Fibroblast of skin of abdomen (primary cell): ENCODE measurements at regions not wholly inside any gene's neighbourhood (a gene's known extent, or its start where the extent isn't known, plus 50 kb on each side); places are given as distances from the start of the nearest gene placed in this dataset.

Experiments
- DNase-seq: peaks from one replicate; pipeline ENCODE4 v3.0.0-alpha.2; 2013

GRCh38 chr6:109315341-109316110, 66.7 kb downstream of the CD164 start:
- DNase-seq = no peak

GRCh38 chr6:109314313-109314712, 68.0 kb downstream of the CD164 start:
- DNase-seq = no peak

GRCh38 chr6:109313139-109313538, 69.1 kb downstream of the CD164 start:
- DNase-seq = no peak

GRCh38 chr6:109311471-109311870, 70.8 kb downstream of the CD164 start:
- no peak for DNase-seq

- DNase-seq = no peak
Observed at GRCh38 chr6:109309917-109310316, 72.3 kb downstream of the CD164 start.

GRCh38 chr6:109308018-109308492, 74.2 kb downstream of the CD164 start:
- DNase-seq = peak; percentile 10

- no peak for DNase-seq
Observed at GRCh38 chr6:109306733-109307132, 75.5 kb downstream of the CD164 start.

- DNase-seq = no peak
Observed at GRCh38 chr6:109305028-109305427, 77.2 kb downstream of the CD164 start.

GRCh38 chr6:109304284-109305015, 77.8 kb downstream of the CD164 start:
- DNase-seq = no peak

- no peak for DNase-seq
Observed at GRCh38 chr6:109303640-109304283, 78.5 kb downstream of the CD164 start.

GRCh38 chr6:109303164-109303563, 79.1 kb downstream of the CD164 start:
- DNase-seq = no peak

- DNase-seq = no peak
Observed at GRCh38 chr6:109302176-109302575, 80.1 kb downstream of the CD164 start.

- DNase-seq = no peak
Observed at GRCh38 chr6:109301418-109301817, 80.8 kb downstream of the CD164 start.

GRCh38 chr6:109300874-109301273, 81.4 kb downstream of the CD164 start:
- no peak for DNase-seq

GRCh38 chr6:109299776-109300564, 82.3 kb downstream of the CD164 start:
- no peak for DNase-seq

GRCh38 chr6:109299265-109299607, 83.0 kb downstream of the CD164 start:
- DNase-seq = no peak

- DNase-seq = no peak
Observed at GRCh38 chr6:109298605-109299264, 83.5 kb downstream of the CD164 start.

GRCh38 chr6:109297406-109298110, 84.7 kb downstream of the CD164 start:
- no peak for DNase-seq

GRCh38 chr6:109296971-109297372, 85.3 kb downstream of the CD164 start:
- no peak for DNase-seq

GRCh38 chr6:109296452-109296851, 85.8 kb downstream of the CD164 start:
- no peak for DNase-seq

- DNase-seq = no peak
Observed at GRCh38 chr6:109295774-109296156, 86.5 kb downstream of the CD164 start.
